Activated CD4-positive, alpha-beta T cell treated with anti-CD3 and anti-CD28 coated beads, Interleukin-2, amount 50 U/mL, for 16 hours (primary cell): ENCODE measurements at regions not wholly inside any gene's neighbourhood (a gene's known extent, or its start where the extent isn't known, plus 50 kb on each side); places are given as distances from the start of the nearest gene placed in this dataset.

Experiments used
- DNase-seq: peaks from one replicate; pipeline ENCODE4 v3.0.0-alpha.2; 2020

DNA sequence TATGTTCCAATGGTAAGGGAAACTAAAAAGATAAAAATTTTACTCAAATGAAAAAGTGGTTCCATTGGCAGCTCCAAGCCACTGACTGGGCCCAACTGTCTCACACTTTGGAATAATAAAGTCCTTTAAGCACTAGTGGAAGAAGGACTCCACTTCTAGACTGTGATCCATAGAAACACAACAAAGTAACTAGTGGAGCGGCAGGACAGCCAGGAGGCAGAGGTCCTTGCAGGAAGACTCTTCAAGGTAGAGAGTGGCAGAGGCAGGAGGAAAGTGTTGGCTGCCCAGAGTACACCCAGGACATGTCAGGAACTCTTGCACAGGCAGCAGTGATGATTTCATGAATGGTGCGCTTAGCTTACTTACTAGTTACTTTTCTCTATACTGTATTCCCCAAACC, 65.0 kb upstream of the CCN6 start:
- no peak for DNase-seq

DNA sequence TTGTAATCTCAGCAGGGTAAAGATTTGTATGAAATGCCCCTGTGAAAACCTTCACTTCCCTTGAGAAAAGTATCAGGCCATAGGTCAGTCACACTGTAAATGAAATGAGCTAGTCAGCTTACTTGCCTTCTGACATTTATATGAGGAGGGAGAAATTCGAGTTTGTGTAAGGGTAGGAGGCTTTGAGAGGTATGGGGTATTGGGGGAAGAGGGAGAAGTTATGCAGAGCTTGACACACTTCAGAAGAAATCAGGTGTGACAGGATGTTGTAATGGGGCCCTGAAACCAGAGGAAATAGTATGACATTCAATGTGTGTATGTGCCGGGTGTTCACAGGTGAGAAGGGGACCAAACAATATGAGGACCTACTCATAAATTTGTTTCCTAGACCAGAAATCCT, 64.2 kb upstream of the CCN6 start:
- DNase-seq, result peak; percentile 37

DNA sequence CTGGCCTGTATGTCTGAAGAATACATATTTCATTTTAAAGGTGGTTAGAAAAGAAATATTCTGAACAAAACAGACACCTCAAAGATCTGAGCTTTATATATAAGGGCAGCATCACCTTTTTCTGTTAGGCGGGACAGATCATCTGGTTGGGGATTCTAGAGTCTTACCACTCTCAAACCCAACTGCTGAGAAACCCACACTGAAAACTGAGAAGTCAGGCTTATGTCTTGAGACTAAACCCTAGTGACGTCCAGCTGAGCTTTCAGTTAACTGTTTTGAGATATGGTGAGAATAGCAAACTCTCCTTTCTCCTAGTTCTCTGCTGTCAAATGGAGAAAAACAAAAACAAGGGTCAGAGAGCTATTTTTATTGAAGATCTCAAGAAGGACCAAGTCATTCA, 63.7 kb upstream of the CCN6 start:
- peak; percentile 24 for DNase-seq

GRCh38 chr6:111992851-111993250, 61.1 kb upstream of the CCN6 start:
- DNase-seq, result peak; percentile 88

DNA sequence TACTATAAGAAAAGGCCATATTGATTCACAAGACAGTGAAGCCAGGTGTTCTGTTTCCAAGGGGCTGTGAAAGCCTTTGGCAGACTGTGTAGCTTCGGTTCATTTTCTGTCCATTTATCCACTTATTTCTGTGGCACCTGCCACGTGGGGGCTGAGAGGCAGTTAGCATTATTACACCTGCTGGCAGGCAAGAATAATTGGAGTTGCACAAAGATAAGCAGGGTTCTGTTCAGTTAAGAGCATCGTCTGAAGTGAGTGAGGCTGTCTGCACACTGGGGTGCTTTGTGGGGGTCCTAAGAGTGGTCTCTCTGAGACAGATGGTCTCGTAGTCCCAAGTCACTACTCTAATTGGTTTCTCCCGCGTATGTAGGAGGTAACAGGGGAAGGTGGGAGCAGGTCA, 60.6 kb upstream of the CCN6 start:
- DNase-seq, result no peak

DNA sequence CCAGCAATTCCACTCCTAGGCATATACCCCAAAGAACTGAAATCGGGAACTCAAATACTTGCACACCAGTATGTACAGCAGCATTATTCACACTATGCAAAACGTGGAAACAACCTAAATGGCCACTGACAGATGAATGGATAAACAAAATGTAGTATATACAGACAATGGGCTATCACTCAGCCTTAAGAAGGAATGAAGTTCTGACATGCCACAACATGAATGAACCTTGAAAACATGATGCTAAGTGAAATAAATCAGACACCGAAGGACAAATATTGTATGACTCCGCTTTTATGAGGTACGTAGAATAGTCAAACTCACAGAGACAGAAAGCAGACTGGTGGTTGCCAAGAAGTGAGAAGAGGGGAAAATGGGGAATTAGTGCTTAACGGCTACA, 59.1 kb upstream of the CCN6 start:
- DNase-seq, result no peak

GRCh38 chr6:111995404-111995803, 58.5 kb upstream of the CCN6 start:
- DNase-seq, result no peak

- DNase-seq, result no peak
Observed at GRCh38 chr6:111996144-111996865, 57.6 kb upstream of the CCN6 start.

DNA sequence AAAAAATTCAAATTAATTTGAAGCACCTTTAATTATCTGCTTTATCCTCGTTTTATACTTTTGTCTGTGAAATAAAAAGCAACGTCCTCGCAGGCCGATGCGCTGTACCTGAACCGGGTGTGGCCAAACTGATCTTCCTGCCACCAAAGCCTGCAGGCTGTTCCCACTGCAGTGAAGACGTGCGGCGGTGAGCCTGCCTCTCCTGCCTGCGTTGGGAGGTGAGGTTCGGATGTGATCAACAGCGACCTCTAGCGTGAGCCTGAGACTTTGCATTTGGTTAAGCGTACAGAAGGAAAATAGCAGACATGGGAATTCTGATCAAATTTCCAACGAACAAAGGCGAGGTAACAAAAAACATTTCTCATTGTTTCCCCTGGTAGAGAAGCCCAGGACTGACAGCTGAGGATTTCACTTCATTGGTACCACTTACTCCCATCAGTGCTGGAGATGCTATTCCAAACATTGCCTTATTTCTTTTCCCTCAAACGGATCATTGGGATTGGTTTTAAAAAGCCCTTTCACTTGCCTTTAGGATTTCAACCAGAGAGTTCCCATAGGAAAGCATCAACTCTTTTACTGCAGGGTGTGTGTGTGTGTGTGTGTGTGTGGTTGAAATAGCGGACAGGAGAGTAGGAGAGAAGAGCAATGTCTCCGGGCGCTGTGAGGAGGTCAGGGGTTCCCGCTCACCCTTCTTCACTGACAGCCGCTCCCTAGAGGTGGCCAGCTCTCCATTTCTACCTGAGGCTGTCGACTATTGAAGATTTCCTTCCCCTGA, 56.6 kb upstream of the CCN6 start:
- peak; percentile 87 for DNase-seq

- DNase-seq, result no peak
Observed at GRCh38 chr6:111997853-111998208, 56.1 kb upstream of the CCN6 start.

GRCh38 chr6:112002307-112002706, 51.6 kb upstream of the CCN6 start:
- no peak for DNase-seq
